GM19351 (cell line): ENCODE measurements at regions not wholly inside any gene's neighbourhood (a gene's known extent, or its start where the extent isn't known, plus 50 kb on each side); places are given as distances from the start of the nearest gene placed in this dataset.

ENCODE experiments used
- ATAC-seq: cut with Tn5 transposase; IDR thresholded peaks from one replicate; pipeline ENCODE4 v1.9.1; 2021; ENCODE audit warnings: mild to moderate bottlenecking, moderate library complexity; ENCODE audit not compliant: unreplicated experiment

- no peak for ATAC-seq
Measured at GRCh38 chr1:208576425-208576824, 332.2 kb upstream of the PLXNA2 start.

GRCh38 chr1:208577381-208577905, 333.3 kb upstream of the PLXNA2 start:
- ATAC-seq: no peak

GRCh38 chr1:208581209-208581608, 337.0 kb upstream of the PLXNA2 start:
- no peak for ATAC-seq

GRCh38 chr1:208581667-208582066, 337.5 kb upstream of the PLXNA2 start:
- ATAC-seq: no peak

GRCh38 chr1:208584167-208584755, 340.1 kb upstream of the PLXNA2 start:
- ATAC-seq: no peak

DNA sequence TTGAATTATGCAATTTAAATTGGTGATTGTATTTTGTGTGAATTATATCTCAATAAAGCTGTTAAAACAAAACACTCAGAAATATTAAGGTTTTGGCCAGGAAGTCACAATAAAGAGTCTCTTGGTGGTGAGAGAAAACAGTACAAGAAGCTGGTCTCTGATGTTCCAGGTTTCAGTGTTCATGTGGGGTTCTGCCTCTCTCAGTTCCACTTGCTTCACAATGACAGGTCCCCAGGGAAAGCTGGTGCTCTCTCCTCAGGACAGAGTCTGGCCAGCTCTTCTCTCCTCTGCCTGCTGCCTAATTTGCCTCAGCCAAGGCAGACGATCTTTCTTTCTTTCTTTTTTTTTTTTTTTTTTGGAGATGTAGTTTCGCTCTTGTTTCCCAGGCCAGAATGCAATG, 342.9 kb upstream of the PLXNA2 start:
- peak; percentile 96 for ATAC-seq

DNA sequence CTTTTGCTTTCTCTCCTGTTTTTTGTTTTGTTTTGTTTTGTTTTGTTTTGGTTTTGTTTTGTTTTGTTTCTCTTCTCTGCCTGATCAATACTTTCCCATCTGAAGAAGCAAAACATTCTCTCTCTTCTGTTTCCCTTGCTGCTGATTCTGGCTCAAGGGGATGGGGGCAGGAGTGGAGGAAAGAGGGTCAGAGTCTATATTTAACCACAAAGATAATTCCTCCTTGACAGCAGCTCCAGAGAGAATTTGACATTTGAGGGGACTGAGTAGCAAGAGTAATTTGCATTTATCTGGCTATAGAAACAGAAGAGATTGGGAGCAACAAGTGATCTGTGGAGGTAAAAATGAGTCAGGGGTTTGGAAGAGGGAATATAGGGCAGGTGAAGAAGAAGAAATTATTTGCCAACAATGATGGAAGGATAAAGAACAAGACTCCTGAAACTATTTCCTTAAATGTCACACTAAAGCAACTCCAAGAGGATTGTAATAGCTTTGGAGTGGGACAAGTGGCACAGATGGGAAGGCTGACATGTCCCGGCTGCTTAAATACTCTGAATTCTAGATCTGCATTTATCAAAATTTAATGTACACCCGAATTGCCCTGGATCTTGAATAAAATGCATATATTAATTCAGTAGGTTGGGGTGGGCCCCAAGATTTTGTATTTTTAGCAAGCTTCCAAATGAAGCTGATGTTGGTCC, 349.3 kb upstream of the PLXNA2 start:
- no peak for ATAC-seq

GRCh38 chr1:208595236-208595635, 351.1 kb upstream of the PLXNA2 start:
- ATAC-seq: no peak

- no peak for ATAC-seq
Measured at GRCh38 chr1:208595745-208596144, 351.6 kb upstream of the PLXNA2 start.

DNA sequence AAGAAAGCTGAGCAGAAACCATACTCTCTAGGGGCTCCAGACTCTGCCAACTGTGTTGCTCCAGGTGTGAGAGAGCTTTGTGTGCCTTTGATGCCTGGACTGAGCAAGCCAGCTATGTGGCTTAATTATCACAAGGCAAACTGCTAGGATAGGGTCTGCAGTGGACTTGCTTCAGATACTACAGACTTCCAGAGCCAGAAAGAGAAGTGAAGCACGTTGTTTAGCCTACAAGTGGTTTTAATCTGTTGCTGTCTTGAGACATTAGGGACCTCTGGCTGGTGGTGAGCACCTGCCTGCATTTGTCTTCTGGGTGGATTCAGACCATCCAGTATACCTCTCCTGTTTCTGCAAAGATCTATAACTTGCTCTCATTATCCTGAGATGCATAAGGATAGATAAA, 353.4 kb upstream of the PLXNA2 start:
- ATAC-seq: no peak

- no peak for ATAC-seq
Measured at GRCh38 chr1:208598021-208598420, 353.8 kb upstream of the PLXNA2 start.

DNA sequence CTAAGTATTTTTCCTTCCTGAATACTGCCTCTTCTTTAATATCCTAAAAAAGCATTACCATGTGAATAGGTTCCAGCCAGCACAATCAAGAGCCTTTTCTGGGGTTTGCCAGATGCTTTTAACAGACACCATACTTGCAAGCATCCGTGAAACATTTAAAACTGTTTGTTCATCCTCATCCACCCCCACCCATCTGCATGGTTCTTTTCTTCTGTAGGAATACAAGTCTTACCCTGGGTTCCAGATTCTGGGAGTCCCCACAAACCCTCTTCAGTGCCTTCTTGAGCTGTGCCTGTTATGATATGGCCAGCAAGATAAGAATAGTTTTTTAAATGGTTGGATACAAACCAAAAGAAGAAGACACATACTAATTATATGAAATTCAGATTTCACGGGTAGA, 354.9 kb upstream of the PLXNA2 start:
- no peak for ATAC-seq

DNA sequence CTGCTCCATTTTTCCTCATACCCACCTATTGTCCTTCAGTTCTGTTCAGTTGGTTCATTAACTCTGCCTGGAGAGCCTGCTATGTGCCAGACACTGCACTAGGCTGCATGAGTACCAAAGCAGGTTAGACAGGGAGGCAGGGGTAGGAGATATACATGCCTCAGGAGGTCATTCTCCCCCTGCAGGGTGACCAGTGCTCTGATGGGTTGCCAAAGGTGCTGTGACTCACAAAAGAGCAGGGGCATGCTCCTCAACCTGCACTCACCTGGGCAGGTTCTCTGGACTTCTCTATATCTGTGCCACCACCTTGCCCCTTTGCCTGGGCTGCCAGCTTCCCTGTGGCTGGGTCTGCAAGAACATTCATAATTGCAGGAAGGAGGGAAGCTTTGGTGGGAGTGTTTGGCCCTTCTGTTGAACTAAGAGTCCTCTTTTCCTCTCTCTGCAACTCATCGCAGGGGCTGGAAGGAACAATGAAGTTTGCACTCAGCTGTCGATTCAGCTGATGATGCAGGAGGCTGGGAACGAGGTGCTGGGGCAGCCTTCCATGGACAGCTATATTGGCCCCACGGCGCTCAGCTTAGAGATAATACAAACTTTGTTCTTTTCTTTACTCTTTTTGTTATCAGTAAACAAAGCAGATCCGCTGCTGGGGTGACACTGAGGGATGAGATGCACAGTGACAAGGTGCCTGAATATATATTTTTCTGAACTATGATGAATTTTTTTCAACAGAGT, 356.4 kb upstream of the PLXNA2 start:
- no peak for ATAC-seq

- no peak for ATAC-seq
Measured at GRCh38 chr1:208601561-208601960, 357.4 kb upstream of the PLXNA2 start.

- no peak for ATAC-seq
Measured at GRCh38 chr1:208603721-208604120, 359.5 kb upstream of the PLXNA2 start.

DNA sequence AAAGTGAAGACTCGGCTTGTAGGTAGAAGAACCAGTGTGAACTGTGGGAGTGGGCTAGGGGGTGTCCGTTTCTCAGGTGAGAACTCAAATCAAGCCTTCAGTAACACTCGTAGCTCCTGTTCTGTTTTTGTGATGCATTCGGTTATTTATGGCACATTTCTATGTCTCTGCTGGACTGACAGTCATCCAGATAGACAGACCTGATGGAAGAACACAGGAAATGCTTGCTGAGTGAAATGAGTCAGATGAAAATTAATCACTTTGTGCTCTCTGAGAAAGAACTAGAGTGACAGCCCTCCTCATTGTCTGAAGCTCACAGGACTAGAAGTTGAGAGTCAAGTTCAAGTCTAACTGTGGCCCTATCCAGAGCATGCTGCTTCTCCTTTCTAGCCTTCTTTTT, 360.1 kb upstream of the PLXNA2 start:
- peak; percentile 97 for ATAC-seq

- ATAC-seq: no peak
Measured at GRCh38 chr1:208606959-208607358, 362.8 kb upstream of the PLXNA2 start.

DNA sequence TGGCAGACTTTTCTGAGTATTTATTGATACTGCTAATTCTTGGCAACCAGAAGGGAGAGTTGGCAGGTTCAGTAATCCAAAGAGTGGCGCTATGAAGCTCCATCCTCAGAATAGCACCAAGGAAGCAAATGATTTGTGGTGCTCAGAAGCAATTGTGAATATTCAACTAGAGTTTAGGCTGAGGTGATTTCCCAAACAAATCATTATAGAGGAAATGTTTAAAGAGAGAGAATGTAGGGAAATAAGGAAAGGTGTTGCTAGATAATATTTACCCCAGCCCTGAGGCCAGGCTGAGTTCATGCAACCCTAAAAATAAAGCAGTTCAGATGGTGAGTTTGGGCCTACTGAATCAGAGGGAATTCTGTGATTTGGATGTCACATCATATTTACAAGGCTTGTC, 363.4 kb upstream of the PLXNA2 start:
- ATAC-seq: no peak

DNA sequence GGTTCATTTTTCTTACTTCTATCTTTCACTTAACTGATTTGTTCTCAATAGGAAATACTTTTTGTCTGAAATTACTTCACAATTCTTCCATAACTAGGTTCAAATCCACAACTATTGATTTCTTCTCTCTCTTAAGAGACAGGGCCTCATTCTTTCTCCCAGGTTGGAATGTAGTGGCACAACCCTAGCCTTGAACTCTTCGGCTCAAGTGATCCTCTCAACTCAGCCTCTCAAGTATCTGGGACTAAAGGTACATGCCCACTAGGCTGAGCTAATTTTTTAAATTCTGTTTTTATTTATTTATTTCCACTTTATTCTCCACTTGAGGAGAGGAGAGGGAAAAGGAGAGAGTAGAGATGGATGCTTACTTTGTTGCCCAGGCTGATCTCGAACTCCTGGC, 370.4 kb upstream of the PLXNA2 start:
- no peak for ATAC-seq

- no peak for ATAC-seq
Measured at GRCh38 chr1:208615371-208615770, 371.2 kb upstream of the PLXNA2 start.

- no peak for ATAC-seq
Measured at GRCh38 chr1:208616776-208617175, 372.6 kb upstream of the PLXNA2 start.
